Cardiac muscle cell (in vitro differentiated cells and primary cell): ENCODE measurements at regions not wholly inside any gene's neighbourhood (a gene's known extent, or its start where the extent isn't known, plus 50 kb on each side); places are given as distances from the start of the nearest gene placed in this dataset.

ENCODE experiments used
- DNase-seq, 2 donors: peaks; one replicate each; pipeline versions ENCODE4 v3.0.0 to v3.0.0-alpha.2; 2010 to 2017; ENCODE audit warnings: low read depth in 1 of 2, low spot score in 1 of 2
- H3K27ac ChIP-seq: fragments of 200-600 bp; sonication (generic); 2 replicates; pipeline ENCODE4 v1.5.1; 2016
- H3K27me3 ChIP-seq: fragments of 200-600 bp; sonication (generic); 2 replicates; pipeline ENCODE4 v1.6.0; 2016; ENCODE audit warnings: control low read depth
- H3K36me3 ChIP-seq: fragments of 200-600 bp; sonication (generic); 2 replicates; pipeline ENCODE4 v1.5.1; 2016; ENCODE audit warnings: control low read depth
- H3K4me1 ChIP-seq: fragments of 200-600 bp; sonication (generic); 2 replicates; pipeline ENCODE4 v1.8.1; 2017; ENCODE audit warnings: low read depth, mild to moderate bottlenecking, mixed run types
- H3K4me3 ChIP-seq: fragments of 200-600 bp; sonication (generic); 2 replicates; pipeline ENCODE4 v1.5.1; 2016; ENCODE audit warnings: mild to moderate bottlenecking
- H3K9me3 ChIP-seq: fragments of 200-600 bp; sonication (generic); 2 replicates; pipeline ENCODE4 v1.5.1; 2017; ENCODE audit warnings: low read depth, mild to moderate bottlenecking, control low read depth
- CTCF ChIP-seq: IDR thresholded peaks from 2 replicates; pipeline ENCODE4 v1.5.1; 2012; ENCODE audit warnings: low read depth, mild to moderate bottlenecking, low read length

- Histone ChIP-seq H3K4me1 (no peaks in the 10 kb centered on the region), H3K27me3 (peaks cover 4% of the 10 kb centered on the region), H3K36me3 (no peaks in the 10 kb centered on the region), H3K4me3 (no peak overlapping the region), H3K9me3 (no peaks in the 10 kb centered on the region), H3K27ac (no peak overlapping the region)
- no peak for TF ChIP-seq CTCF
- DNase-seq = no peak
Observed at GRCh38 chr20:57913156-57913930, 203.5 kb upstream of the PMEPA1 start.

- Histone ChIP-seq H3K4me3 (no peak overlapping the region), H3K27ac (no peak overlapping the region), H3K4me1 (no peaks in the 10 kb centered on the region), H3K36me3 (no peaks in the 10 kb centered on the region), H3K9me3 (no peaks in the 10 kb centered on the region), H3K27me3 (peaks cover 6% of the 10 kb centered on the region)
- no peak for TF ChIP-seq CTCF
- no peak for DNase-seq
Observed at GRCh38 chr20:57912227-57912582, 202.4 kb upstream of the PMEPA1 start.

- no peak for TF ChIP-seq CTCF
- H3K4me3 ChIP-seq = no peak overlapping the region
- peaks cover 6% of the 10 kb centered on the region for H3K27me3 ChIP-seq
- DNase-seq = no peak
- H3K4me1 ChIP-seq = no peaks in the 10 kb centered on the region
- H3K36me3 ChIP-seq = no peaks in the 10 kb centered on the region
- no peaks in the 10 kb centered on the region for H3K9me3 ChIP-seq
- no peak overlapping the region for H3K27ac ChIP-seq
Observed at GRCh38 chr20:57911512-57912226, 201.9 kb upstream of the PMEPA1 start.

GRCh38 chr20:57910716-57911115 lies 200.9 kb upstream of the PMEPA1 start:
- Histone ChIP-seq H3K27ac (no peak overlapping the region), H3K27me3 (peaks cover 10% of the 10 kb centered on the region), H3K9me3 (no peaks in the 10 kb centered on the region), H3K4me1 (no peaks in the 10 kb centered on the region), H3K36me3 (no peaks in the 10 kb centered on the region), H3K4me3 (no peak overlapping the region)
- no peak for DNase-seq
- TF ChIP-seq CTCF = no peak

GRCh38 chr20:57909763-57910331 lies 200.0 kb upstream of the PMEPA1 start:
- no peak for TF ChIP-seq CTCF
- Histone ChIP-seq H3K9me3 (no peaks in the 10 kb centered on the region), H3K27me3 (peaks cover 15% of the 10 kb centered on the region), H3K27ac (no peak overlapping the region), H3K4me3 (no peak overlapping the region), H3K4me1 (no peaks in the 10 kb centered on the region), H3K36me3 (no peaks in the 10 kb centered on the region)
- DNase-seq = no peak
